H1 (cell line): ENCODE measurements at regions not wholly inside any gene's neighbourhood (a gene's known extent, or its start where the extent isn't known, plus 50 kb on each side); places are given as distances from the start of the nearest gene placed in this dataset.

ENCODE experiments used
- EZH2 ChIP-seq: fragments of 200-600 bp; sonication (generic); IDR thresholded peaks from 2 replicates; pipeline ENCODE4 v1.7.1; 2012; ENCODE audit warnings: low read depth, mild to moderate bottlenecking, moderate library complexity, low read length, inconsistent platforms; ENCODE audit not compliant: severe bottlenecking
- RAD21 ChIP-seq, 2 experiments: IDR thresholded peaks in 1 of 2; conservative IDR thresholded peaks in 1 of 2; 2 replicates each; pipeline ENCODE4 v1.6.1; 2011; ENCODE audit warnings: low read depth in 2 of 2, low read length in 2 of 2, improper control_type of control experiment in 1 of 2, inconsistent platforms in 1 of 2, mild to moderate bottlenecking in 1 of 2, moderate library complexity in 1 of 2
- SIN3A ChIP-seq, 2 experiments: IDR thresholded peaks in 1 of 2; conservative IDR thresholded peaks in 1 of 2; 2 replicates each; pipeline ENCODE4 v1.6.1; 2011 to 2012; ENCODE audit warnings: low read length in 2 of 2, improper control_type of control experiment in 1 of 2, low read depth in 1 of 2, mild to moderate bottlenecking in 1 of 2

GRCh38 chr2:21781962-21782361, 658.2 kb downstream of the TDRD15 start (continued):
- TF ChIP-seq EZH2 = no peak
- TF ChIP-seq RAD21 (IDR thresholded peaks at IDR 0.05 in 1 of 2, conservative IDR thresholded peaks at IDR 0.05 in 1 of 2; ENCODE audit: low read depth in 2 of 2, low read length in 2 of 2) = no peak
- TF ChIP-seq SIN3A (conservative IDR thresholded peaks at IDR 0.05 in 1 of 2, IDR thresholded peaks at IDR 0.05 in 1 of 2; ENCODE audit: low read depth in 1 of 2, low read length in 2 of 2) = no peak
- TF ChIP-seq, all 59 proteins: peak for 0
